ENCODE measurements at regions not wholly inside any gene's neighbourhood (a gene's known extent, or its start where the extent isn't known, plus 50 kb on each side); places are given as distances from the start of the nearest gene placed in this dataset.

GRCh38 chr18:61651880-61652268, 240.9 kb downstream of the RNF152 start:
- no peak overlapping the region for H3K4me3 ChIP-seq (ENCODE audit: low read depth, low read length)
- TF ChIP-seq, protein P1, sequence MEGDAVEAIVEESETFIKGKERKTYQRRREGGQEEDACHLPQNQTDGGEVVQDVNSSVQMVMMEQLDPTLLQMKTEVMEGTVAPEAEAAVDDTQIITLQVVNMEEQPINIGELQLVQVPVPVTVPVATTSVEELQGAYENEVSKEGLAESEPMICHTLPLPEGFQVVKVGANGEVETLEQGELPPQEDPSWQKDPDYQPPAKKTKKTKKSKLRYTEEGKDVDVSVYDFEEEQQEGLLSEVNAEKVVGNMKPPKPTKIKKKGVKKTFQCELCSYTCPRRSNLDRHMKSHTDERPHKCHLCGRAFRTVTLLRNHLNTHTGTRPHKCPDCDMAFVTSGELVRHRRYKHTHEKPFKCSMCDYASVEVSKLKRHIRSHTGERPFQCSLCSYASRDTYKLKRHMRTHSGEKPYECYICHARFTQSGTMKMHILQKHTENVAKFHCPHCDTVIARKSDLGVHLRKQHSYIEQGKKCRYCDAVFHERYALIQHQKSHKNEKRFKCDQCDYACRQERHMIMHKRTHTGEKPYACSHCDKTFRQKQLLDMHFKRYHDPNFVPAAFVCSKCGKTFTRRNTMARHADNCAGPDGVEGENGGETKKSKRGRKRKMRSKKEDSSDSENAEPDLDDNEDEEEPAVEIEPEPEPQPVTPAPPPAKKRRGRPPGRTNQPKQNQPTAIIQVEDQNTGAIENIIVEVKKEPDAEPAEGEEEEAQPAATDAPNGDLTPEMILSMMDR (conservative IDR thresholded peaks at IDR 0.05; ENCODE audit: low read depth, low read length) = no peak
- DNase-seq (ENCODE audit: low read depth) = no peak

- DNase-seq (ENCODE audit: low read depth) = no peak
- no peak overlapping the region for H3K4me3 ChIP-seq (ENCODE audit: low read depth, low read length)
- TF ChIP-seq, protein P1 (conservative IDR thresholded peaks at IDR 0.05; ENCODE audit: low read depth, low read length) = no peak
These were observed 241.5 kb downstream of the RNF152 start for GRCh38 chr18:61651145-61651879.

GRCh38 chr18:61643884-61644647, 248.7 kb downstream of the RNF152 start:
- no peak for DNase-seq (ENCODE audit: low read depth)
- H3K4me3 ChIP-seq (ENCODE audit: low read depth, low read length) = no peak overlapping the region
- TF ChIP-seq, protein P1 (conservative IDR thresholded peaks at IDR 0.05; ENCODE audit: low read depth, low read length) = no peak

- TF ChIP-seq, protein P1 (conservative IDR thresholded peaks at IDR 0.05; ENCODE audit: low read depth, low read length) = no peak
- DNase-seq (ENCODE audit: low read depth) = peak; percentile 47
- no peak overlapping the region for H3K4me3 ChIP-seq (ENCODE audit: low read depth, low read length)
These were observed 252.9 kb downstream of the RNF152 start for GRCh38 chr18:61639886-61640285.

- DNase-seq (ENCODE audit: low read depth) = no peak
- H3K4me3 ChIP-seq (ENCODE audit: low read depth, low read length) = no peak overlapping the region
- TF ChIP-seq, protein P1 (conservative IDR thresholded peaks at IDR 0.05; ENCODE audit: low read depth, low read length) = no peak
These were observed 254.8 kb downstream of the RNF152 start for GRCh38 chr18:61637905-61638595.

DNA sequence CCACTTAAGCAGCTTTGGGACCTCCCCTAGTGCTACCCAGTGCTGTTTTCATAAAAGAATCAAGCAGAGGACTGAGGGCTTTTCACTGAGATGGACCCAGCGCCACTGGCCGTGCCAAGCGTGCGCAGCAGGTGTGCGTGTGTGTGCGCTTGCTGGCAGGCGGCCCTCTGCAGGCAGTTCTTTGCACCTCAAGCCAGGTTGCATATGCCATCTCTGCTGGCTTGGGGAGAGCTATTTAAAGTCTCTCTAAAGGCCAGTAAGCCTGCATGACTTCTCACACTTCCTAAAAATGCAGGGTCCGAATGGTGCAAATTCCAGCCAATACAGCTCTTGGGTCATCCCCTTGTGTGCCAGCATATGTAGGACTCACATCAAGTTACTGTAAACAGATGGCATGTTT, 255.5 kb downstream of the RNF152 start:
- DNase-seq (ENCODE audit: low read depth) = no peak

More for the DNA sequence above, 255.5 kb downstream of the RNF152 start:
- TF ChIP-seq, protein P1 (conservative IDR thresholded peaks at IDR 0.05; ENCODE audit: low read depth, low read length) = no peak
- H3K4me3 ChIP-seq (ENCODE audit: low read depth, low read length) = no peak overlapping the region
